ENCODE measurements at regions not wholly inside any gene's neighbourhood (a gene's known extent, or its start where the extent isn't known, plus 50 kb on each side); places are given as distances from the start of the nearest gene placed in this dataset.
"Not testable (repeated sequence)": the region's sequence is repeated elsewhere in the genome, so short reads cannot be mapped to it uniquely, and the experiment has no call there.

- H3K4me1 Mint-ChIP-seq (ENCODE audit: low read depth) = no peaks in the 10 kb centered on the region
- no peaks in the 10 kb centered on the region for H3K9me3 Mint-ChIP-seq
- DNase-seq (no peak), ATAC-seq (no peak)
- no peaks in the 10 kb centered on the region for H3K27me3 Mint-ChIP-seq (ENCODE audit: low read depth)
- no peak overlapping the region for H3K4me3 Mint-ChIP-seq
- H3K36me3 Mint-ChIP-seq (ENCODE audit: insufficient read depth) = no peaks in the 10 kb centered on the region
Observed at GRCh38 chr14:43793579-43793978, 713.5 kb downstream of the FSCB start.

GRCh38 chr14:43792980-43793379, 714.1 kb downstream of the FSCB start:
- Mint-ChIP-seq H3K36me3 (ENCODE audit: insufficient read depth) (no peaks in the 10 kb centered on the region), H3K4me3 (no peak overlapping the region), H3K4me1 (ENCODE audit: low read depth) (no peaks in the 10 kb centered on the region), H3K27me3 (ENCODE audit: low read depth) (no peaks in the 10 kb centered on the region), H3K9me3 (no peaks in the 10 kb centered on the region)
- ATAC-seq (no peak), DNase-seq (no peak)

GRCh38 chr14:43790681-43791080, 716.4 kb downstream of the FSCB start:
- H3K4me1 Mint-ChIP-seq (ENCODE audit: low read depth) = no peaks in the 10 kb centered on the region
- H3K9me3 Mint-ChIP-seq = no peaks in the 10 kb centered on the region
- no peak overlapping the region for H3K4me3 Mint-ChIP-seq
- DNase-seq (no peak), ATAC-seq (no peak)
- H3K36me3 Mint-ChIP-seq (ENCODE audit: insufficient read depth) = no peaks in the 10 kb centered on the region
- H3K27me3 Mint-ChIP-seq (ENCODE audit: low read depth) = no peaks in the 10 kb centered on the region

GRCh38 chr14:43789458-43789857, 717.6 kb downstream of the FSCB start:
- Mint-ChIP-seq H3K36me3 (ENCODE audit: insufficient read depth) (no peaks in the 10 kb centered on the region), H3K27me3 (ENCODE audit: low read depth) (no peaks in the 10 kb centered on the region), H3K4me3 (no peak overlapping the region), H3K9me3 (no peaks in the 10 kb centered on the region), H3K4me1 (ENCODE audit: low read depth) (no peaks in the 10 kb centered on the region)
- no peak for DNase-seq
- ATAC-seq = no peak

- Mint-ChIP-seq H3K36me3 (ENCODE audit: insufficient read depth) (no peaks in the 10 kb centered on the region), H3K4me3 (no peak overlapping the region), H3K4me1 (ENCODE audit: low read depth) (no peaks in the 10 kb centered on the region), H3K27me3 (ENCODE audit: low read depth) (no peaks in the 10 kb centered on the region), H3K9me3 (peaks cover 7% of the 10 kb centered on the region)
- DNase-seq (no peak), ATAC-seq (no peak)
Observed at GRCh38 chr14:43786066-43786762, 720.9 kb downstream of the FSCB start.

- H3K36me3 Mint-ChIP-seq (ENCODE audit: insufficient read depth) = not testable (repeated sequence)
Observed at GRCh38 chr14:43784432-43784831, 722.7 kb downstream of the FSCB start.

GRCh38 chr14:43778937-43779639, 728.0 kb downstream of the FSCB start:
- H3K27me3 Mint-ChIP-seq (ENCODE audit: low read depth) = no peaks in the 10 kb centered on the region
- no peaks in the 10 kb centered on the region for H3K4me1 Mint-ChIP-seq (ENCODE audit: low read depth)
- ATAC-seq = no peak
- DNase-seq = no peak
- H3K36me3 Mint-ChIP-seq (ENCODE audit: insufficient read depth) = no peaks in the 10 kb centered on the region
- peaks cover 28% of the 10 kb centered on the region for H3K9me3 Mint-ChIP-seq
- H3K4me3 Mint-ChIP-seq = no peak overlapping the region

More at GRCh38 chr14:43784432-43784831, 722.7 kb downstream of the FSCB start:
- not testable (repeated sequence) for H3K4me1 Mint-ChIP-seq (ENCODE audit: low read depth); DNase-seq; ATAC-seq; H3K27me3 Mint-ChIP-seq (ENCODE audit: low read depth); H3K4me3 Mint-ChIP-seq
- peaks cover 14% of the 10 kb centered on the region for H3K9me3 Mint-ChIP-seq

- H3K4me1 Mint-ChIP-seq (ENCODE audit: low read depth) = no peaks in the 10 kb centered on the region
- H3K36me3 Mint-ChIP-seq (ENCODE audit: insufficient read depth) = no peaks in the 10 kb centered on the region
- H3K9me3 Mint-ChIP-seq = peaks cover 23% of the 10 kb centered on the region
Observed at GRCh38 chr14:43778570-43778936, 728.5 kb downstream of the FSCB start.

GRCh38 chr14:43765474-43765873, 741.6 kb downstream of the FSCB start:
- no peak for DNase-seq
- Mint-ChIP-seq H3K27me3 (ENCODE audit: low read depth) (no peaks in the 10 kb centered on the region), H3K4me3 (no peak overlapping the region), H3K9me3 (peaks cover 6% of the 10 kb centered on the region), H3K4me1 (ENCODE audit: low read depth) (no peaks in the 10 kb centered on the region), H3K36me3 (ENCODE audit: insufficient read depth) (no peaks in the 10 kb centered on the region)
- ATAC-seq = no peak

More at GRCh38 chr14:43778570-43778936, 728.5 kb downstream of the FSCB start:
- H3K27me3 Mint-ChIP-seq (ENCODE audit: low read depth) = no peaks in the 10 kb centered on the region
- DNase-seq (no peak), ATAC-seq (no peak)
- H3K4me3 Mint-ChIP-seq = no peak overlapping the region

GRCh38 chr14:43764433-43764832, 742.6 kb downstream of the FSCB start:
- H3K4me1 Mint-ChIP-seq (ENCODE audit: low read depth) = no peaks in the 10 kb centered on the region
- ATAC-seq (no peak), DNase-seq (no peak)
- H3K27me3 Mint-ChIP-seq (ENCODE audit: low read depth) = no peaks in the 10 kb centered on the region
- no peaks in the 10 kb centered on the region for H3K36me3 Mint-ChIP-seq (ENCODE audit: insufficient read depth)
- peaks cover 6% of the 10 kb centered on the region for H3K9me3 Mint-ChIP-seq
- no peak overlapping the region for H3K4me3 Mint-ChIP-seq

GRCh38 chr14:43755707-43756106, 751.4 kb downstream of the FSCB start:
- no peaks in the 10 kb centered on the region for H3K4me1 Mint-ChIP-seq (ENCODE audit: low read depth)
- no peaks in the 10 kb centered on the region for H3K27me3 Mint-ChIP-seq (ENCODE audit: low read depth)
- no peak overlapping the region for H3K4me3 Mint-ChIP-seq
- ATAC-seq = no peak
- no peak for DNase-seq
- H3K9me3 Mint-ChIP-seq = peaks cover 11% of the 10 kb centered on the region
- H3K36me3 Mint-ChIP-seq (ENCODE audit: insufficient read depth) = no peaks in the 10 kb centered on the region

- peaks cover 11% of the 10 kb centered on the region for H3K9me3 Mint-ChIP-seq
- H3K27me3 Mint-ChIP-seq (ENCODE audit: low read depth) = no peaks in the 10 kb centered on the region
- DNase-seq (no peak), ATAC-seq (no peak)
- no peaks in the 10 kb centered on the region for H3K36me3 Mint-ChIP-seq (ENCODE audit: insufficient read depth)
- no peak overlapping the region for H3K4me3 Mint-ChIP-seq
- H3K4me1 Mint-ChIP-seq (ENCODE audit: low read depth) = no peaks in the 10 kb centered on the region
Observed at GRCh38 chr14:43754838-43755237, 752.2 kb downstream of the FSCB start.

GRCh38 chr14:43745746-43746145, 761.3 kb downstream of the FSCB start:
- Mint-ChIP-seq H3K27me3 (ENCODE audit: low read depth) (no peaks in the 10 kb centered on the region), H3K4me1 (ENCODE audit: low read depth) (no peaks in the 10 kb centered on the region)

GRCh38 chr14:43735932-43736331, 771.2 kb downstream of the FSCB start:
- no peak for ATAC-seq
- Mint-ChIP-seq H3K36me3 (ENCODE audit: insufficient read depth) (no peaks in the 10 kb centered on the region), H3K4me3 (no peak overlapping the region), H3K27me3 (ENCODE audit: low read depth) (no peaks in the 10 kb centered on the region), H3K4me1 (ENCODE audit: low read depth) (no peaks in the 10 kb centered on the region), H3K9me3 (peaks cover 3% of the 10 kb centered on the region)
- DNase-seq = no peak

More at GRCh38 chr14:43745746-43746145, 761.3 kb downstream of the FSCB start:
- Mint-ChIP-seq H3K9me3 (peaks cover 11% of the 10 kb centered on the region), H3K36me3 (ENCODE audit: insufficient read depth) (no peaks in the 10 kb centered on the region), H3K4me3 (no peak overlapping the region)
- DNase-seq (no peak), ATAC-seq (no peak)

- DNase-seq = no peak
- H3K4me3 Mint-ChIP-seq = no peak overlapping the region
- H3K36me3 Mint-ChIP-seq (ENCODE audit: insufficient read depth) = no peaks in the 10 kb centered on the region
- no peaks in the 10 kb centered on the region for H3K4me1 Mint-ChIP-seq (ENCODE audit: low read depth)
- H3K9me3 Mint-ChIP-seq = no peaks in the 10 kb centered on the region
- H3K27me3 Mint-ChIP-seq (ENCODE audit: low read depth) = no peaks in the 10 kb centered on the region
- no peak for ATAC-seq
Observed at GRCh38 chr14:43729143-43729542, 777.9 kb downstream of the FSCB start.
